ENCODE measurements at regions not wholly inside any gene's neighbourhood (a gene's known extent, or its start where the extent isn't known, plus 50 kb on each side); places are given as distances from the start of the nearest gene placed in this dataset.

- no peak for DNase-seq (ENCODE audit: low read depth, low spot score)
- no peak for TF ChIP-seq CTCF (IDR thresholded peaks at IDR 0.05; ENCODE audit: low read depth, low read length)
- in situ Hi-C loops (cut with HindIII; ENCODE audit: low sequenced_read_pairs) = no loop called here
- H3K4me3 ChIP-seq (ENCODE audit: low read depth, low read length) = no peak overlapping the region
Observed at GRCh38 chr11:111077530-111078322, 167.8 kb upstream of the POU2AF2 start.

- TF ChIP-seq CTCF (IDR thresholded peaks at IDR 0.05; ENCODE audit: low read depth, low read length) = peak; percentile 47
- peak; percentile 86 for DNase-seq (ENCODE audit: low read depth, low spot score)
- in situ Hi-C loops (cut with HindIII; ENCODE audit: low sequenced_read_pairs) = no loop called here
- H3K4me3 ChIP-seq (ENCODE audit: low read depth, low read length) = no peak overlapping the region
Observed at GRCh38 chr11:111069066-111069465, 176.5 kb upstream of the POU2AF2 start.

GRCh38 chr11:111067994-111068393, 177.5 kb upstream of the POU2AF2 start:
- no peak for DNase-seq (ENCODE audit: low read depth, low spot score)
- H3K4me3 ChIP-seq (ENCODE audit: low read depth, low read length) = no peak overlapping the region
- TF ChIP-seq CTCF (IDR thresholded peaks at IDR 0.05; ENCODE audit: low read depth, low read length) = no peak
- in situ Hi-C loops (cut with HindIII; ENCODE audit: low sequenced_read_pairs) = no loop called here

- peak; percentile 22 for DNase-seq (ENCODE audit: low read depth, low spot score)
- TF ChIP-seq CTCF (IDR thresholded peaks at IDR 0.05; ENCODE audit: low read depth, low read length) = no peak
- no peak overlapping the region for H3K4me3 ChIP-seq (ENCODE audit: low read depth, low read length)
- in situ Hi-C loops (cut with HindIII; ENCODE audit: low sequenced_read_pairs) = no loop called here
Observed at GRCh38 chr11:111066846-111067245, 178.7 kb upstream of the POU2AF2 start.

GRCh38 chr11:111063726-111064517, 181.6 kb upstream of the POU2AF2 start:
- in situ Hi-C loops (cut with HindIII; ENCODE audit: low sequenced_read_pairs) = no loop called here
- TF ChIP-seq CTCF (IDR thresholded peaks at IDR 0.05; ENCODE audit: low read depth, low read length) = no peak
- DNase-seq (ENCODE audit: low read depth, low spot score) = peak; percentile 90
- no peak overlapping the region for H3K4me3 ChIP-seq (ENCODE audit: low read depth, low read length)

- no peak for DNase-seq (ENCODE audit: low read depth, low spot score)
- TF ChIP-seq CTCF (IDR thresholded peaks at IDR 0.05; ENCODE audit: low read depth, low read length) = no peak
- no peak overlapping the region for H3K4me3 ChIP-seq (ENCODE audit: low read depth, low read length)
- in situ Hi-C loops (cut with HindIII; ENCODE audit: low sequenced_read_pairs) = no loop called here
Observed at GRCh38 chr11:111062420-111062819, 183.1 kb upstream of the POU2AF2 start.
